ENCODE measurements at regions not wholly inside any gene's neighbourhood (a gene's known extent, or its start where the extent isn't known, plus 50 kb on each side); places are given as distances from the start of the nearest gene placed in this dataset.

- TF ChIP-seq POLR2A (IDR thresholded peaks at IDR 0.05; ENCODE audit: low read length), result no peak
- TF ChIP-seq PBX3 (IDR thresholded peaks at IDR 0.05), result no peak
- TF ChIP-seq, protein P1, sequence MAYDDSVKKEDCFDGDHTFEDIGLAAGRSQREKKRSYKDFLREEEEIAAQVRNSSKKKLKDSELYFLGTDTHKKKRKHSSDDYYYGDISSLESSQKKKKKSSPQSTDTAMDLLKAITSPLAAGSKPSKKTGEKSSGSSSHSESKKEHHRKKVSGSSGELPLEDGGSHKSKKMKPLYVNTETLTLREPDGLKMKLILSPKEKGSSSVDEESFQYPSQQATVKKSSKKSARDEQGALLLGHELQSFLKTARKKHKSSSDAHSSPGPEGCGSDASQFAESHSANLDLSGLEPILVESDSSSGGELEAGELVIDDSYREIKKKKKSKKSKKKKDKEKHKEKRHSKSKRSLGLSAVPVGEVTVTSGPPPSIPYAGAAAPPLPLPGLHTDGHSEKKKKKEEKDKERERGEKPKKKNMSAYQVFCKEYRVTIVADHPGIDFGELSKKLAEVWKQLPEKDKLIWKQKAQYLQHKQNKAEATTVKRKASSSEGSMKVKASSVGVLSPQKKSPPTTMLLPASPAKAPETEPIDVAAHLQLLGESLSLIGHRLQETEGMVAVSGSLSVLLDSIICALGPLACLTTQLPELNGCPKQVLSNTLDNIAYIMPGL (CRISPR knock-in tag; IDR thresholded peaks at IDR 0.05; ENCODE audit: borderline replicate concordance), result no peak
- TF ChIP-seq TFCP2L1 (CRISPR knock-in tag; IDR thresholded peaks at IDR 0.05), result no peak
- TF ChIP-seq, protein P2, sequence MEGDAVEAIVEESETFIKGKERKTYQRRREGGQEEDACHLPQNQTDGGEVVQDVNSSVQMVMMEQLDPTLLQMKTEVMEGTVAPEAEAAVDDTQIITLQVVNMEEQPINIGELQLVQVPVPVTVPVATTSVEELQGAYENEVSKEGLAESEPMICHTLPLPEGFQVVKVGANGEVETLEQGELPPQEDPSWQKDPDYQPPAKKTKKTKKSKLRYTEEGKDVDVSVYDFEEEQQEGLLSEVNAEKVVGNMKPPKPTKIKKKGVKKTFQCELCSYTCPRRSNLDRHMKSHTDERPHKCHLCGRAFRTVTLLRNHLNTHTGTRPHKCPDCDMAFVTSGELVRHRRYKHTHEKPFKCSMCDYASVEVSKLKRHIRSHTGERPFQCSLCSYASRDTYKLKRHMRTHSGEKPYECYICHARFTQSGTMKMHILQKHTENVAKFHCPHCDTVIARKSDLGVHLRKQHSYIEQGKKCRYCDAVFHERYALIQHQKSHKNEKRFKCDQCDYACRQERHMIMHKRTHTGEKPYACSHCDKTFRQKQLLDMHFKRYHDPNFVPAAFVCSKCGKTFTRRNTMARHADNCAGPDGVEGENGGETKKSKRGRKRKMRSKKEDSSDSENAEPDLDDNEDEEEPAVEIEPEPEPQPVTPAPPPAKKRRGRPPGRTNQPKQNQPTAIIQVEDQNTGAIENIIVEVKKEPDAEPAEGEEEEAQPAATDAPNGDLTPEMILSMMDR (IDR thresholded peaks at IDR 0.05), result no peak
Observed at GRCh38 chr17:70523426-70523825, 354.1 kb downstream of the KCNJ2 start.
